GM21529 (cell line): ENCODE measurements at regions not wholly inside any gene's neighbourhood (a gene's known extent, or its start where the extent isn't known, plus 50 kb on each side); places are given as distances from the start of the nearest gene placed in this dataset.

Experiments used
- ATAC-seq: cut with Tn5 transposase; IDR thresholded peaks from one replicate; pipeline ENCODE4 v1.9.1; 2021; ENCODE audit not compliant: unreplicated experiment

GRCh38 chr15:95350908-95351307 lies 979.6 kb upstream of the NR2F2 start:
- no peak for ATAC-seq

GRCh38 chr15:95352631-95353187 lies 977.8 kb upstream of the NR2F2 start:
- no peak for ATAC-seq

GRCh38 chr15:95353512-95353911 lies 977.0 kb upstream of the NR2F2 start:
- ATAC-seq: no peak

- no peak for ATAC-seq
These were observed 970.5 kb upstream of the NR2F2 start for GRCh38 chr15:95359966-95360365.

- no peak for ATAC-seq
These were observed 968.2 kb upstream of the NR2F2 start for GRCh38 chr15:95362306-95362705.

GRCh38 chr15:95363646-95364045 lies 966.9 kb upstream of the NR2F2 start:
- ATAC-seq: no peak

GRCh38 chr15:95365511-95366107 lies 964.9 kb upstream of the NR2F2 start:
- ATAC-seq: no peak

GRCh38 chr15:95368191-95368590 lies 962.3 kb upstream of the NR2F2 start:
- no peak for ATAC-seq

GRCh38 chr15:95368755-95369601 lies 961.5 kb upstream of the NR2F2 start:
- no peak for ATAC-seq

GRCh38 chr15:95370291-95370690 lies 960.2 kb upstream of the NR2F2 start:
- ATAC-seq: no peak

GRCh38 chr15:95371664-95372063 lies 958.8 kb upstream of the NR2F2 start:
- ATAC-seq: no peak

- no peak for ATAC-seq
These were observed 955.2 kb upstream of the NR2F2 start for GRCh38 chr15:95375281-95375680.

- ATAC-seq: no peak
These were observed 953.1 kb upstream of the NR2F2 start for GRCh38 chr15:95377258-95377852.

GRCh38 chr15:95394186-95395067 lies 936.1 kb upstream of the NR2F2 start:
- no peak for ATAC-seq

GRCh38 chr15:95400428-95400827 lies 930.1 kb upstream of the NR2F2 start:
- ATAC-seq: no peak

- no peak for ATAC-seq
These were observed 928.9 kb upstream of the NR2F2 start for GRCh38 chr15:95401587-95401986.

- ATAC-seq: no peak
These were observed 925.1 kb upstream of the NR2F2 start for GRCh38 chr15:95405447-95405846.

- ATAC-seq: no peak
These were observed 923.0 kb upstream of the NR2F2 start for GRCh38 chr15:95407534-95407933.

- no peak for ATAC-seq
These were observed 921.3 kb upstream of the NR2F2 start for GRCh38 chr15:95409211-95409610.

GRCh38 chr15:95409626-95410310 lies 920.7 kb upstream of the NR2F2 start:
- ATAC-seq: no peak
